Trophoblast cell (in vitro differentiated cells and primary cell): ENCODE measurements at regions not wholly inside any gene's neighbourhood (a gene's known extent, or its start where the extent isn't known, plus 50 kb on each side); places are given as distances from the start of the nearest gene placed in this dataset.

Experiments
- DNase-seq, 2 donors: peaks; one replicate each; pipeline ENCODE4 v3.0.0-alpha.2; 2016
- H2AFZ ChIP-seq: 2 replicates; pipeline ENCODE4 v1.6.1; 2013; ENCODE audit warnings: low read length, moderate library complexity, mild to moderate bottlenecking; ENCODE audit not compliant: insufficient read depth, poor library complexity
- H2AK5ac ChIP-seq: 2 replicates; pipeline ENCODE4 v1.6.1; 2013; ENCODE audit warnings: mild to moderate bottlenecking, low read length
- H2BK120ac ChIP-seq: 2 replicates; pipeline ENCODE4 v1.6.1; 2013; ENCODE audit warnings: low read length, mild to moderate bottlenecking, moderate library complexity; ENCODE audit not compliant: insufficient read depth, poor library complexity
- H2BK12ac ChIP-seq: 2 replicates; pipeline ENCODE4 v1.6.1; 2013; ENCODE audit warnings: mild to moderate bottlenecking, low read length, moderate library complexity
- H2BK5ac ChIP-seq: 2 replicates; pipeline ENCODE4 v1.6.1; 2013; ENCODE audit warnings: low read length, low read depth, moderate library complexity, mild to moderate bottlenecking; ENCODE audit not compliant: poor library complexity
- H3K14ac ChIP-seq: 2 replicates; pipeline ENCODE4 v1.6.1; 2013; ENCODE audit warnings: mild to moderate bottlenecking, low read length
- H3K18ac ChIP-seq: 2 replicates; pipeline ENCODE4 v1.6.1; 2013; ENCODE audit warnings: mild to moderate bottlenecking, low read length
- H3K23ac ChIP-seq: 2 replicates; pipeline ENCODE4 v1.6.1; 2013; ENCODE audit warnings: low read length
- H3K27ac ChIP-seq: 2 replicates; pipeline ENCODE4 v1.5.1; 2013; ENCODE audit warnings: low read depth, mild to moderate bottlenecking, inconsistent platforms, low read length, moderate library complexity
- H3K27me3 ChIP-seq: 2 replicates; pipeline ENCODE4 v1.6.1; 2013; ENCODE audit warnings: inconsistent platforms, mild to moderate bottlenecking, low read length, moderate library complexity; ENCODE audit not compliant: insufficient read depth
- H3K36me3 ChIP-seq, 2 experiments: 1 replicate in 1 of 2; 2 replicates in 1 of 2; pipeline ENCODE4 v1.6.1; 2013; ENCODE audit warnings: low read length in 2 of 2, mild to moderate bottlenecking in 2 of 2, moderate library complexity in 1 of 2; ENCODE audit not compliant: insufficient read depth in 2 of 2, control insufficient read depth in 1 of 2
- H3K4ac ChIP-seq: 2 replicates; pipeline ENCODE4 v1.6.1; 2013; ENCODE audit warnings: low read depth, mild to moderate bottlenecking, low read length, moderate library complexity
- H3K4me1 ChIP-seq, 2 experiments: 1 replicate in 1 of 2; 2 replicates in 1 of 2; pipeline ENCODE4 v1.6.1; 2013; ENCODE audit warnings: low read length in 2 of 2, mild to moderate bottlenecking in 2 of 2, moderate library complexity in 1 of 2; ENCODE audit not compliant: insufficient read depth in 2 of 2, control insufficient read depth in 1 of 2
- H3K4me2 ChIP-seq: 2 replicates; pipeline ENCODE4 v1.6.1; 2013; ENCODE audit warnings: inconsistent platforms, mild to moderate bottlenecking, low read length, moderate library complexity
- H3K4me3 ChIP-seq: 2 replicates; pipeline ENCODE4 v1.5.1; 2013; ENCODE audit warnings: mild to moderate bottlenecking, low read depth, low read length, inconsistent platforms
- H3K79me1 ChIP-seq: one replicate; pipeline ENCODE4 v1.6.1; 2013; ENCODE audit warnings: low read length
- H3K79me2 ChIP-seq: 2 replicates; pipeline ENCODE4 v1.6.1; 2013; ENCODE audit warnings: low read length, mild to moderate bottlenecking; ENCODE audit not compliant: control insufficient read depth, insufficient read depth, poor library complexity
- H3K9ac ChIP-seq: 2 replicates; pipeline ENCODE4 v1.6.1; 2013; ENCODE audit warnings: mild to moderate bottlenecking, low read length
- H3K9me3 ChIP-seq: 2 replicates; pipeline ENCODE4 v1.6.1; 2013; ENCODE audit warnings: low read depth, mild to moderate bottlenecking, control low read depth, inconsistent platforms, low read length; ENCODE audit not compliant: insufficient read depth
- H4K12ac ChIP-seq: 2 replicates; pipeline ENCODE4 v1.6.1; 2013; ENCODE audit warnings: low read depth, mild to moderate bottlenecking, low read length, moderate library complexity
- H4K8ac ChIP-seq: 2 replicates; pipeline ENCODE4 v1.6.1; 2013; ENCODE audit warnings: low read depth, mild to moderate bottlenecking, low read length, moderate library complexity
- H4K91ac ChIP-seq: one replicate; pipeline ENCODE4 v1.6.1; 2013; ENCODE audit warnings: low read depth, mild to moderate bottlenecking, low read length, moderate library complexity
- WGBS: extraction: QIAGEN DNeasy Blood & Tissue Kit; methylation state at CpG from one replicate; pipeline ENCODE4 v1.1.7; 2013; ENCODE audit warnings: missing lambda C conversion rate; ENCODE audit not compliant: insufficient read length, insufficient coverage; ENCODE audit errors: extremely low coverage; 5-methylcytosine and 5-hydroxymethylcytosine counted together

- H3K4me2 ChIP-seq = no peak overlapping the region
- no peak overlapping the region for H3K4ac ChIP-seq
- H2BK5ac ChIP-seq = no peak overlapping the region
- no peak overlapping the region for H3K9ac ChIP-seq
- no peak overlapping the region for H2BK120ac ChIP-seq
- H4K91ac ChIP-seq = no peak overlapping the region
- H2BK12ac ChIP-seq = no peak overlapping the region
- H3K27ac ChIP-seq = no peak overlapping the region
- no peaks in the 10 kb centered on the region for H3K4me1 ChIP-seq
- no peak overlapping the region for H3K14ac ChIP-seq
- peaks cover 6% of the 10 kb centered on the region for H3K9me3 ChIP-seq
- no peak for DNase-seq
- H2AK5ac ChIP-seq = no peak overlapping the region
- no peak overlapping the region for H3K18ac ChIP-seq
- H3K27me3 ChIP-seq = no peaks in the 10 kb centered on the region
- H4K12ac ChIP-seq = no peak overlapping the region
- H4K8ac ChIP-seq = no peak overlapping the region
- H3K79me1 ChIP-seq = no peaks in the 10 kb centered on the region
- no peak overlapping the region for H3K4me3 ChIP-seq
- no peak overlapping the region for H2AFZ ChIP-seq
- no peaks in the 10 kb centered on the region for H3K36me3 ChIP-seq
- no peak overlapping the region for H3K23ac ChIP-seq
- H3K79me2 ChIP-seq = no peaks in the 10 kb centered on the region
- no CpG with 5 or more reads among the region's 9 CpGs for WGBS
Observed at GRCh38 chr3:161977850-161978249, 481.2 kb downstream of the OTOL1 start.

- no peak overlapping the region for H4K8ac ChIP-seq
- no peaks in the 10 kb centered on the region for H3K79me1 ChIP-seq
- H3K9ac ChIP-seq = no peak overlapping the region
- H3K9me3 ChIP-seq = no peaks in the 10 kb centered on the region
- H3K4me2 ChIP-seq = no peak overlapping the region
- H2AFZ ChIP-seq = no peak overlapping the region
- no peaks in the 10 kb centered on the region for H3K36me3 ChIP-seq
- H3K18ac ChIP-seq = no peak overlapping the region
- no peak overlapping the region for H2BK12ac ChIP-seq
- DNase-seq = no peak
- H4K91ac ChIP-seq = no peak overlapping the region
- no peaks in the 10 kb centered on the region for H3K79me2 ChIP-seq
- no CpG with 5 or more reads among the region's 1 CpG for WGBS
- no peaks in the 10 kb centered on the region for H3K27me3 ChIP-seq
- H2AK5ac ChIP-seq = no peak overlapping the region
- H3K23ac ChIP-seq = no peak overlapping the region
- no peaks in the 10 kb centered on the region for H3K4me1 ChIP-seq
- H4K12ac ChIP-seq = no peak overlapping the region
- H3K4me3 ChIP-seq = no peak overlapping the region
- H3K27ac ChIP-seq = no peak overlapping the region
- no peak overlapping the region for H2BK5ac ChIP-seq
- H3K14ac ChIP-seq = no peak overlapping the region
- H3K4ac ChIP-seq = no peak overlapping the region
- H2BK120ac ChIP-seq = no peak overlapping the region
Observed at GRCh38 chr3:161987933-161988332, 491.3 kb downstream of the OTOL1 start.

GRCh38 chr3:161989012-161989411, 492.4 kb downstream of the OTOL1 start:
- no peak overlapping the region for H3K14ac ChIP-seq
- no peak overlapping the region for H4K12ac ChIP-seq
- H3K4me2 ChIP-seq = no peak overlapping the region
- no peaks in the 10 kb centered on the region for H3K27me3 ChIP-seq
- no peaks in the 10 kb centered on the region for H3K36me3 ChIP-seq
- H2BK5ac ChIP-seq = no peak overlapping the region
- no peak overlapping the region for H3K4me3 ChIP-seq
- H3K79me2 ChIP-seq = no peaks in the 10 kb centered on the region
- H4K8ac ChIP-seq = no peak overlapping the region
- no peak overlapping the region for H3K9ac ChIP-seq
- H3K4ac ChIP-seq = no peak overlapping the region
- H3K18ac ChIP-seq = no peak overlapping the region
- H3K27ac ChIP-seq = no peak overlapping the region
- no peak overlapping the region for H2AFZ ChIP-seq
- H2BK12ac ChIP-seq = no peak overlapping the region
- no peak overlapping the region for H3K23ac ChIP-seq
- no peaks in the 10 kb centered on the region for H3K4me1 ChIP-seq
- H2AK5ac ChIP-seq = no peak overlapping the region
- no peaks in the 10 kb centered on the region for H3K79me1 ChIP-seq
- no CpG with 5 or more reads among the region's 1 CpG for WGBS
- DNase-seq = no peak
- H2BK120ac ChIP-seq = no peak overlapping the region
- H3K9me3 ChIP-seq = no peaks in the 10 kb centered on the region
- no peak overlapping the region for H4K91ac ChIP-seq

- Histone ChIP-seq H3K23ac (no peak overlapping the region), H3K4me2 (no peak overlapping the region), H3K27ac (no peak overlapping the region), H3K9me3 (no peaks in the 10 kb centered on the region), H2BK12ac (no peak overlapping the region), H3K79me2 (no peaks in the 10 kb centered on the region), H3K9ac (no peak overlapping the region), H4K12ac (no peak overlapping the region), H4K8ac (no peak overlapping the region), H3K18ac (no peak overlapping the region), H3K4me3 (no peak overlapping the region), H2BK120ac (no peak overlapping the region), H3K4me1 (no peaks in the 10 kb centered on the region), H2AK5ac (no peak overlapping the region), H3K79me1 (no peaks in the 10 kb centered on the region), H3K36me3 (no peaks in the 10 kb centered on the region), H2BK5ac (no peak overlapping the region), H3K27me3 (no peaks in the 10 kb centered on the region), H3K14ac (no peak overlapping the region), H4K91ac (no peak overlapping the region), H2AFZ (no peak overlapping the region), H3K4ac (no peak overlapping the region)
- WGBS = no CpG with 5 or more reads among the region's 3 CpGs
- DNase-seq = no peak
Observed at GRCh38 chr3:161990036-161990435, 493.4 kb downstream of the OTOL1 start.
